ENCODE measurements at regions not wholly inside any gene's neighbourhood (a gene's known extent, or its start where the extent isn't known, plus 50 kb on each side); places are given as distances from the start of the nearest gene placed in this dataset.

DNA sequence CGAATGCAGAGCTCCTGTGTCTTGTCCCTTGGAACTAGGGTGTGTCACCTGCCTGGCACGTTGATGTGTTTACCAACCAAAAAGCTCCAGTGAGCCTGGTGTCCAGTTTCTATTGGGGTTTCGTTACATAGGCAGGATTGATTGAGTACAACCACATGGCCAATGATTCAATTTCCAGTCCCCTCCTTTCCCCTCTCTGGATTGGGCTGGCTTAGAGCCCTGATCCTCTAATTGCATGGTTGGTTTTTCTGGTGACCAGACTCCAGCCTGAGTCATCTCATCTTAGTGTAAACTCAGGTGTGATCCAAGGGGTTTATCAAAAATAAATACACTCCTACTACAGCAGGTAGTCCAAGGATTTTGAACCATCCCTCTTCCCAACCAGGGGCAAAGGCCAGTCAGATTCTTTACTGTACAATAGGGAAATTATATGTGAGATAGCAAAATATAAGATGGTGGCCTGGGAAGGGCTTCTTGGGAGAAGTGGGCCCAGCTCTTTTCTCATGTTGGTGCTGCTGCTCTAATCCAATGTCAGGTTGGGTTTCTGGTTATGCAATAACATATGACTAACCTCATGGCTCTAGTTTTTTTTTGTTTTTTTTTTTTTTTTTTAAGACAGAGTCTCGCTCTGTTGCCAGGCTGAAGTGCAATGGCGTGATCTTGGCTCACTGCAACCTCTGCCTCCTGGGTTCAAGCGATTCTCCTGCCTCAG is 64.7 kb upstream of the MGAT5 start:
- FAIRE-seq (no peak), DNase-seq (ENCODE audit: insufficient read length, low spot score) (no peak)

DNA sequence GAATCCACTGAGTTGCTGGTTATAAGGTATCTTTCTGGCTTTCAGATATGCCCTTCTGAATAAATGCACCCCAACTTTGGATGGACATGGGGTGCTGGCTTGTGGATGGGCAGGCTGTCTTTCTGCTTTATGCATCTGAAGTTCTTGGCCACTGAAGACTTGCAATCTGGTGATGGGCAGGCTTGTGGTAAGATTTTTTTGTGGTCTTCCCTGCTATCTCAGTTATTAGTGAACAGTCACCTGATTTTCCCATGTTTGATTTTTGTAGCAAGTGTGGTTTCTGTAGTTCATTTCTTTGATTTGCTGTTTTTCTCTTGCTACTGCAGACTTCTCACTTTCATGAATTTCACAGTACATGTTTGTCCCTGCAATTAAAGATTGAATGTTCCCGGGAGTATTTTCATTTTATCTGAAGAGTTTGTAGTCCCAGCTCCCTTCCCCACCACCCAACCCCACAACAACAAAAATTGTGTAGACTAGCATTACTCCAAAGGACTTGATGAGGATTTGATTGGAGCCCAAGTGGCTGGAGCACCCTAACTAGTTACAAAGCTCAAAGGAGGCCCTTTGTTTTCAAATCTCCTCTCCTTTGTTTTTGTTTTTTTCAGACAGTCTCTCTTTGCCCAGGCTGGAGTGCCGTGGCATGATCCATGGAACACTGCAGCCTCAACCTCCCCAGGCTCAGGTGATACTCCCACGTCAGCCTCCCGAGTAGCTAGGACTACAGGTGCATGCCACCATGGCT is 63.6 kb upstream of the MGAT5 start:
- DNase-seq (ENCODE audit: insufficient read length, low spot score) (no peak), FAIRE-seq (no peak)

DNA sequence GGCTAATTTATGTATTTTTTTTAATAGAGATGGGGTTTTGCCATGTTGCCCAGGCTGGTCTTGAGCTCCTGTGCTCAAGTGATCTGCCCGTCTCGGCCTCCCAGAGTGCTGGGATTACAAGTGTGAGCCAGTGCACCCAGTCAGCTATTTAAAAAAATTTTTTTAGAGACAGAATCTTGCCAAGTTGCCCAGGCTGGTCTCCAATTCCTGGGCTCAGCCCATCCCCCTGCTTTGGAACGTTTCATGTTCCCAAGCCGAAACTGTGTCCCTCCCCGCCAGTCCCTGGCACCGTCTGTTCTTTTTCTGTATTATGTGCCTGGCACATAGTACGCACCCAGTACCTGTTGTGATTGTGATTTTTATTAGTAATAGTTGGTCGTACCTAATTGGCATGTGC is 63.1 kb upstream of the MGAT5 start:
- DNase-seq (ENCODE audit: insufficient read length, low spot score) (no peak), FAIRE-seq (no peak)

DNA sequence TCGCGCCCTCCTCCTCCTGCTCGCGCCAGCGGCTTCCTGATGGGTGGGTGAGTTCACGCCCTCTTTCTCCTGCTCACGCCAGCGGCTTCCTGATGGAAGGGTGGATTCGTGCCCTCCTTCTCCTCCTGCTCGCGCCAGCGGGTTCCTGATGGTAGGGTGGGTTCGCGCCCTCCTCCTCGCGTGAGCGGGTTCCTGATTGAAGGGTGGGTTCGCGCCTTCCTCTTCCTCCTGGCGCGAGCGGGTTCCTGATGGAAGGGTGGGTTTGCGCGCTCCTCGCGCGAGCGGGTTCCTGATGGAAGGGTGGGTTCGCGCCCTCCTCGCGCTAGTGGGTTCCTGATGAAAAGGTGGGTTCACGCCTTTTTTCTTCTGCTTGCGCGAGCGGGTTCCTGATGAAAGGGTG is 62.0 kb upstream of the MGAT5 start:
- no peak for FAIRE-seq

GRCh38 chr2:134193006-134193405 is 60.9 kb upstream of the MGAT5 start:
- no peak for FAIRE-seq
- DNase-seq (ENCODE audit: insufficient read length, low spot score): no peak

More for the DNA sequence above, 62.0 kb upstream of the MGAT5 start:
- DNase-seq (ENCODE audit: insufficient read length, low spot score): no peak

GRCh38 chr2:134194519-134194918 is 59.4 kb upstream of the MGAT5 start:
- no peak for FAIRE-seq
- DNase-seq (ENCODE audit: insufficient read length, low spot score): no peak

GRCh38 chr2:134195341-134195740 is 58.5 kb upstream of the MGAT5 start:
- FAIRE-seq (peak; percentile 18), DNase-seq (ENCODE audit: insufficient read length, low spot score) (no peak)

- no peak for FAIRE-seq
Measured at GRCh38 chr2:134197445-134197844, 56.4 kb upstream of the MGAT5 start.

GRCh38 chr2:134198006-134198634 is 55.8 kb upstream of the MGAT5 start:
- DNase-seq (ENCODE audit: insufficient read length, low spot score): no peak
- peak; percentile 71 for FAIRE-seq

More at GRCh38 chr2:134197445-134197844, 56.4 kb upstream of the MGAT5 start:
- no peak for DNase-seq (ENCODE audit: insufficient read length, low spot score)

DNA sequence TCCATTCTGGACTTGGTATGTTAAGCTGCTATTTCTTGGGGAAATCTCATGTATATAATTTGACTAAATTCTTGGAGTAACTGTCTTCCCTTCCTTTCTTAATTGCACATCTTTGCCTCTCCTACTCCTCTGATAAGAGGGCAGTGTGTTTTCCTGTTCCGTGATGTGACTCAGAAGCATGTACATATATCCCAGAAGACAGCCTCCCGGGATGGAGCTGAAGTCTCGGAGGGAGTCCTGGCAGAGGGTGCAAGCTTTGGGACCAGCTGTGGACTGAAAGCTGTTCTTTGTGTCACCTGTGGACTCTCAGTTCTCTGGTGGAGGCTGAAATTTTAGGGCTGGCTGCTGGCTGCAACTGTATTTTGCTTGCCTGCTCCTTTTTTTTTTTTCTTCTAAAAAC is 54.7 kb upstream of the MGAT5 start:
- no peak for FAIRE-seq
- no peak for DNase-seq (ENCODE audit: insufficient read length, low spot score)

GRCh38 chr2:134200036-134200618 is 53.7 kb upstream of the MGAT5 start:
- DNase-seq (ENCODE audit: insufficient read length, low spot score): no peak

DNA sequence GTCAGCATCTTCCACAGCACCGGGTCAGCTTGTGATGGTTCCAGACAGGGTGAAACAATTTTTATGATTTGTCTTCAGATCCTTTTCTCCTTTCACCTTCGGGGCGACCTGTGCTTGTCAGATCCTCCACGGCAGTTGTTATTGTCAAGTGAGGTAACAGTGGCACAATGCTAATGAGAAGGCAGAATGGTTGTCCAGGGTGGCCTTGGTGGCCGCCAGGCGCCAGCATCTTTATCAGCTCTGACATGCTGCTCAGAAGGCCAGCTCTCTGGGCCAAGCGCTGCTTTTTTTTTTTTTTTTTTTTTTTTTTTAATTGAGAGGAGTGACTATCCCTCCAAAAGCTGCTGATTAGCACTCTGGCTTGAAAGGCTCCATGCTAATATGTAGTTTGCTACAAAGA is 52.3 kb upstream of the MGAT5 start:
- FAIRE-seq (no peak), DNase-seq (ENCODE audit: insufficient read length, low spot score) (no peak)

More at GRCh38 chr2:134200036-134200618, 53.7 kb upstream of the MGAT5 start:
- no peak for FAIRE-seq

- no peak for FAIRE-seq
Measured at GRCh38 chr2:134202371-134202770, 51.5 kb upstream of the MGAT5 start.

DNA sequence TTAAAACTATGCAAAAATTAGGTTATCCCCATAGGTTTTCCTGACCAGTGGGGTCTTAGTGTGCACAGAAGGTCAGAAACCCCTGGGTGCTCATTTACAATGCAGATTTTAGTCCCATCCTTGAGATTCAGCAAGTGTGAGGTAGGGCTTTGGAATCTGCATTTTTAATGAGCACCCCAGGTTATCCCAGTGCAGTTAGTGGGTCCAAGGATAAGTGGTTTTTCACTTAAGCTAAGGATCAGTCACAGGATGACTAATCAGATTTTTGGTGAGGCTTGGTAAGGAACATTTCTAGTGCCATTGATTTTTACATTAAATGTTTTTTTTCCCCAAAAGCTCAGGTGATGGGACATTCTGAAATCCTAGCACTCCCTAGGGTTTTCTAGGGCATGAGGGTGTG is 50.7 kb upstream of the MGAT5 start:
- FAIRE-seq: no peak
- no peak for DNase-seq (ENCODE audit: insufficient read length, low spot score)

More at GRCh38 chr2:134202371-134202770, 51.5 kb upstream of the MGAT5 start:
- no peak for DNase-seq (ENCODE audit: insufficient read length, low spot score)

All from GM19239 (cell line).